HepG2 (cell line): ENCODE measurements at regions not wholly inside any gene's neighbourhood (a gene's known extent, or its start where the extent isn't known, plus 50 kb on each side); places are given as distances from the start of the nearest gene placed in this dataset.

ENCODE experiments used
- ATAC-seq: fragments of 200-7000 bp; cut with Tn5 transposase; 3 replicates; pipeline ENCODE4 v1.9.1; 2020; ENCODE audit warnings: mild to moderate bottlenecking, moderate library complexity
- BruUV-seq: library from RNA; stranded (reverse); fragments of 400-500 nt; replicated peaks from 2 replicates; lab custom pipeline; 2021; lab: Mats Ljungman, UMichigan
- CTCF ChIA-PET: fragments of 300-600 bp; formaldehyde crosslinking; extraction: SDS; loops from one replicate; lab custom pipeline; 2021; ENCODE audit warnings: low total read pairs, inconsistent platforms, low intra/inter-chr PET ratio; lab: Yijun Ruan, JAX
- POLR2A ChIA-PET: fragments of 350-600 bp; sonication (Branson Sonifier 250); formaldehyde crosslinking; loops from one replicate; lab custom pipeline; 2020; ENCODE audit warnings: antibody characterized with exemption, inconsistent platforms; lab: Yijun Ruan, JAX
- DNase-seq: peaks from one replicate; pipeline ENCODE4 v3.0.0-alpha.2; 2015; ENCODE audit warnings: low spot score
- FAIRE-seq: peaks from 3 replicates; lab custom pipeline; 2011; peaks lifted over from hg19 to GRCh38; lab: Jason Lieb, UNC
- H2AFZ ChIP-seq: one replicate; pipeline ENCODE4 v1.6.1; 2011; ENCODE audit warnings: low read length, inconsistent platforms
- H3K27ac ChIP-seq: fragments of 300-600 bp; 3 replicates; pipeline ENCODE4 v1.8.0; 2011; ENCODE audit warnings: mixed run types, mild to moderate bottlenecking, mixed read lengths, low read length, inconsistent platforms; ENCODE audit not compliant: insufficient read depth; ENCODE audit errors: extremely low read length
- H3K27me3 ChIP-seq, 2 experiments: fragments of 200-600 bp in 1 of 2; 2 replicates in 1 of 2; 3 replicates in 1 of 2; pipeline versions ENCODE4 v1.6.0 to v1.8.0; 2011; ENCODE audit warnings: low read length in 2 of 2, mild to moderate bottlenecking in 2 of 2, moderate library complexity in 2 of 2, inconsistent platforms in 1 of 2; ENCODE audit not compliant: insufficient read depth in 2 of 2, control insufficient read depth in 1 of 2
- H3K36me3 ChIP-seq, 2 experiments: fragments of 200-600 bp in 1 of 2; replicated peaks in 1 of 2; 2 replicates in 1 of 2; 3 replicates in 1 of 2; pipeline versions ENCODE4 v1.5.1 to v1.8.0; 2011; ENCODE audit warnings: low read length in 2 of 2, inconsistent platforms in 1 of 2; ENCODE audit not compliant: insufficient read depth in 2 of 2, control insufficient read depth in 1 of 2
- H3K4me1 ChIP-seq: 2 replicates; pipeline ENCODE4 v1.5.1; 2012; ENCODE audit warnings: low read length, inconsistent platforms; ENCODE audit not compliant: insufficient read depth
- H3K4me2 ChIP-seq: 2 replicates; pipeline ENCODE4 v1.6.0; 2011; ENCODE audit warnings: low read depth, low read length, inconsistent platforms
- H3K4me3 ChIP-seq, 3 experiments: fragments of 200-600 bp in 1 of 3; sonication (generic), shearing (Covaris generic) in 1 of 3; replicated peaks in 1 of 3; 2 replicates each; pipeline ENCODE4 v1.5.1; 2011 to 2016; ENCODE audit warnings: low read length in 3 of 3, inconsistent platforms in 2 of 3, low read depth in 2 of 3, mild to moderate bottlenecking in 2 of 3, control low read depth in 1 of 3, mixed read lengths in 1 of 3; ENCODE audit not compliant: insufficient read depth in 1 of 3
- H3K79me2 ChIP-seq: one replicate; pipeline ENCODE4 v1.6.1; 2011; ENCODE audit warnings: low read length, inconsistent platforms; ENCODE audit not compliant: insufficient read depth
- H3K9ac ChIP-seq: 2 replicates; pipeline ENCODE4 v1.6.0; 2011; ENCODE audit warnings: mild to moderate bottlenecking, low read depth, low read length, inconsistent platforms; ENCODE audit not compliant: insufficient read depth
- H3K9me3 ChIP-seq: 2 replicates; pipeline ENCODE4 v1.5.1; 2012; ENCODE audit warnings: mild to moderate bottlenecking, low read length
- H4K20me1 ChIP-seq: 2 replicates; pipeline ENCODE4 v1.6.0; 2011; ENCODE audit warnings: inconsistent platforms, mild to moderate bottlenecking, low read length, moderate library complexity; ENCODE audit not compliant: insufficient read depth
- AGO2 ChIP-seq: fragments of 200-400 bp; formaldehyde crosslinking; optimal IDR thresholded peaks from 2 replicates; pipeline ENCODE3; 2017; ENCODE audit warnings: mild to moderate bottlenecking, low read depth, low read length, moderate library complexity
- CENPT ChIP-seq: sonication (generic); formaldehyde crosslinking; IDR thresholded peaks from 2 replicates; pipeline ENCODE4 v1.8.0; 2022; ENCODE audit warnings: low read depth, mild to moderate bottlenecking, moderate library complexity, missing genetic modification reagents
- NRL ChIP-seq: sonication (generic); formaldehyde crosslinking; IDR thresholded peaks from 2 replicates; pipeline ENCODE4 v1.5.0; 2020; ENCODE audit warnings: missing genetic modification reagents, mild to moderate bottlenecking, moderate library complexity, borderline replicate concordance
- POLR2A ChIP-seq, 2 experiments: IDR thresholded peaks; 2 replicates each; pipeline ENCODE4 v1.6.1; 2011; ENCODE audit warnings: low read depth in 2 of 2, low read length in 2 of 2, mild to moderate bottlenecking in 1 of 2, moderate library complexity in 1 of 2; ENCODE audit not compliant: insufficient read depth in 1 of 2
- SALL2 ChIP-seq: sonication (generic); formaldehyde crosslinking; IDR thresholded peaks from 2 replicates; pipeline ENCODE4 v1.8.1; 2023; ENCODE audit warnings: mild to moderate bottlenecking, missing genetic modification reagents, inconsistent platforms
- SNRNP70 ChIP-seq: fragments of 200-400 bp; formaldehyde crosslinking; IDR thresholded peaks from 2 replicates; pipeline ENCODE4 v1.6.1; 2017; ENCODE audit warnings: mild to moderate bottlenecking, low read depth, low read length, moderate library complexity
- ZC3H13 ChIP-seq: sonication (generic); formaldehyde crosslinking; IDR thresholded peaks from 2 replicates; pipeline ENCODE4 v1.8.1; 2023; ENCODE audit warnings: mild to moderate bottlenecking, missing genetic modification reagents, moderate library complexity
- ZFX ChIP-seq: sonication (generic); formaldehyde crosslinking; IDR thresholded peaks from 2 replicates; pipeline ENCODE4 v1.4.0; 2020; ENCODE audit warnings: mild to moderate bottlenecking, low read depth, missing genetic modification reagents, moderate library complexity
- ZMYM2 ChIP-seq: sonication (generic); formaldehyde crosslinking; IDR thresholded peaks from 2 replicates; pipeline ENCODE4 v1.8.0; 2022; ENCODE audit warnings: mild to moderate bottlenecking, missing genetic modification reagents
- ZNF292 ChIP-seq: sonication (generic); formaldehyde crosslinking; IDR thresholded peaks from 2 replicates; pipeline ENCODE4 v1.8.1; 2022; ENCODE audit warnings: mild to moderate bottlenecking, low read depth, missing genetic modification reagents, borderline replicate concordance
- ZNF446 ChIP-seq: sonication (generic); formaldehyde crosslinking; IDR thresholded peaks from 2 replicates; pipeline ENCODE4 v1.5.0; 2020; ENCODE audit warnings: mild to moderate bottlenecking, missing genetic modification reagents
- in situ Hi-C: cut with HindIII; loops from 2 replicates; pipeline ENCODE4 v1.10.0; 2017; ENCODE audit warnings: low pct_unique_long_range_greater_than_20kb; ENCODE audit not compliant: extremely low pct_ligation_motif_present
- intact Hi-C: fragments of 100-400 bp; cut with micrococcal nuclease; formaldehyde crosslinking; loops from one replicate; pipeline ENCODE4 v1.10.0; 2022; ENCODE audit not compliant: unreplicated experiment
- TF ChIP-seq, protein P1 (sequence below): sonication (generic); formaldehyde crosslinking; IDR thresholded peaks from 2 replicates; pipeline ENCODE4 v1.4.0; 2020; ENCODE audit warnings: mild to moderate bottlenecking, missing genetic modification reagents
- TF ChIP-seq, protein P2 (sequence below): sonication (generic); formaldehyde crosslinking; IDR thresholded peaks from 2 replicates; pipeline ENCODE4 v1.8.1; 2023; ENCODE audit warnings: mild to moderate bottlenecking, missing genetic modification reagents
- TF ChIP-seq, protein P3 (sequence below): sonication (generic); formaldehyde crosslinking; IDR thresholded peaks from 2 replicates; pipeline ENCODE4 v1.4.0; 2020; ENCODE audit warnings: missing genetic modification reagents

DNA sequence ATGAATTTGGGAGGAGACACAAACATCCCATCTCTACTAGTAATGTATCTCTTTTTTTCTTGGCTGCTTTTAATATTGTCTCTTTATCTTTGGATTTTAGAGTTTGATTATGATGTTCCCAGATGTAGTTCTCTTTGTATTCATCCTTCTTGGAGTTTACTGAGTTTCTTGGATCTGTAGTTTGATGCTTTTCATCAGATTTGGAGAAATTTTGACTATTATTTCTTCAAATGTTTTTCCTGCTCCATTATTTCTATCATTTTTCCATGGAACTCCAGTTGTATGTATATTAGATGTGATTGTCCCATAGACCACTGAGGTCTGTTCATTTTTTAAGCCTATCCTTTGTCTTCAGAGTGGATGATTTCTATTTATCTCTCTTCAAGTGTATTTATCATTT, 90.7 kb upstream of the ARHGAP5 start:
- CTCF ChIA-PET: no interaction called here
- POLR2A ChIA-PET: no interaction called here
- H3K9ac ChIP-seq: no peak overlapping the region
- H3K36me3 ChIP-seq: no peaks in the 10 kb centered on the region
- H3K4me1 ChIP-seq: peaks cover 18% of the 10 kb centered on the region
- H2AFZ ChIP-seq: no peak overlapping the region
- FAIRE-seq (no peak), DNase-seq (no peak), ATAC-seq (no peak)
- BruUV-seq: no TSS peak
- H3K9me3 ChIP-seq: peaks cover 13% of the 10 kb centered on the region
- in situ Hi-C loops (no loop called here), intact Hi-C loops (loop anchor here (5.0 kb wide), 1 partner anchor 739 kb away; no protein-coding TSS in a partner anchor)
- H3K4me2 ChIP-seq: no peak overlapping the region
- no peaks in the 10 kb centered on the region for H3K79me2 ChIP-seq
- no peak overlapping the region for H3K27ac ChIP-seq
- peaks cover 0 to 8% of the 10 kb centered on the region in 2 experiments; a peak in 2 of 5 replicates for H3K27me3 ChIP-seq
- no peak overlapping the region for H3K4me3 ChIP-seq
- no peaks in the 10 kb centered on the region for H4K20me1 ChIP-seq
- no peak for TF ChIP-seq POLR2A (IDR thresholded peaks at IDR 0.05; ENCODE audit: insufficient read depth in 1 of 2, low read depth in 2 of 2, low read length in 2 of 2)
- TF ChIP-seq ZMYM2 (CRISPR knock-in tag): no peak
- TF ChIP-seq NRL (CRISPR knock-in tag): no peak
- TF ChIP-seq AGO2: no peak
- TF ChIP-seq ZFX (CRISPR knock-in tag): no peak
- no peak for TF ChIP-seq SALL2 (CRISPR knock-in tag)
- TF ChIP-seq, protein P1, sequence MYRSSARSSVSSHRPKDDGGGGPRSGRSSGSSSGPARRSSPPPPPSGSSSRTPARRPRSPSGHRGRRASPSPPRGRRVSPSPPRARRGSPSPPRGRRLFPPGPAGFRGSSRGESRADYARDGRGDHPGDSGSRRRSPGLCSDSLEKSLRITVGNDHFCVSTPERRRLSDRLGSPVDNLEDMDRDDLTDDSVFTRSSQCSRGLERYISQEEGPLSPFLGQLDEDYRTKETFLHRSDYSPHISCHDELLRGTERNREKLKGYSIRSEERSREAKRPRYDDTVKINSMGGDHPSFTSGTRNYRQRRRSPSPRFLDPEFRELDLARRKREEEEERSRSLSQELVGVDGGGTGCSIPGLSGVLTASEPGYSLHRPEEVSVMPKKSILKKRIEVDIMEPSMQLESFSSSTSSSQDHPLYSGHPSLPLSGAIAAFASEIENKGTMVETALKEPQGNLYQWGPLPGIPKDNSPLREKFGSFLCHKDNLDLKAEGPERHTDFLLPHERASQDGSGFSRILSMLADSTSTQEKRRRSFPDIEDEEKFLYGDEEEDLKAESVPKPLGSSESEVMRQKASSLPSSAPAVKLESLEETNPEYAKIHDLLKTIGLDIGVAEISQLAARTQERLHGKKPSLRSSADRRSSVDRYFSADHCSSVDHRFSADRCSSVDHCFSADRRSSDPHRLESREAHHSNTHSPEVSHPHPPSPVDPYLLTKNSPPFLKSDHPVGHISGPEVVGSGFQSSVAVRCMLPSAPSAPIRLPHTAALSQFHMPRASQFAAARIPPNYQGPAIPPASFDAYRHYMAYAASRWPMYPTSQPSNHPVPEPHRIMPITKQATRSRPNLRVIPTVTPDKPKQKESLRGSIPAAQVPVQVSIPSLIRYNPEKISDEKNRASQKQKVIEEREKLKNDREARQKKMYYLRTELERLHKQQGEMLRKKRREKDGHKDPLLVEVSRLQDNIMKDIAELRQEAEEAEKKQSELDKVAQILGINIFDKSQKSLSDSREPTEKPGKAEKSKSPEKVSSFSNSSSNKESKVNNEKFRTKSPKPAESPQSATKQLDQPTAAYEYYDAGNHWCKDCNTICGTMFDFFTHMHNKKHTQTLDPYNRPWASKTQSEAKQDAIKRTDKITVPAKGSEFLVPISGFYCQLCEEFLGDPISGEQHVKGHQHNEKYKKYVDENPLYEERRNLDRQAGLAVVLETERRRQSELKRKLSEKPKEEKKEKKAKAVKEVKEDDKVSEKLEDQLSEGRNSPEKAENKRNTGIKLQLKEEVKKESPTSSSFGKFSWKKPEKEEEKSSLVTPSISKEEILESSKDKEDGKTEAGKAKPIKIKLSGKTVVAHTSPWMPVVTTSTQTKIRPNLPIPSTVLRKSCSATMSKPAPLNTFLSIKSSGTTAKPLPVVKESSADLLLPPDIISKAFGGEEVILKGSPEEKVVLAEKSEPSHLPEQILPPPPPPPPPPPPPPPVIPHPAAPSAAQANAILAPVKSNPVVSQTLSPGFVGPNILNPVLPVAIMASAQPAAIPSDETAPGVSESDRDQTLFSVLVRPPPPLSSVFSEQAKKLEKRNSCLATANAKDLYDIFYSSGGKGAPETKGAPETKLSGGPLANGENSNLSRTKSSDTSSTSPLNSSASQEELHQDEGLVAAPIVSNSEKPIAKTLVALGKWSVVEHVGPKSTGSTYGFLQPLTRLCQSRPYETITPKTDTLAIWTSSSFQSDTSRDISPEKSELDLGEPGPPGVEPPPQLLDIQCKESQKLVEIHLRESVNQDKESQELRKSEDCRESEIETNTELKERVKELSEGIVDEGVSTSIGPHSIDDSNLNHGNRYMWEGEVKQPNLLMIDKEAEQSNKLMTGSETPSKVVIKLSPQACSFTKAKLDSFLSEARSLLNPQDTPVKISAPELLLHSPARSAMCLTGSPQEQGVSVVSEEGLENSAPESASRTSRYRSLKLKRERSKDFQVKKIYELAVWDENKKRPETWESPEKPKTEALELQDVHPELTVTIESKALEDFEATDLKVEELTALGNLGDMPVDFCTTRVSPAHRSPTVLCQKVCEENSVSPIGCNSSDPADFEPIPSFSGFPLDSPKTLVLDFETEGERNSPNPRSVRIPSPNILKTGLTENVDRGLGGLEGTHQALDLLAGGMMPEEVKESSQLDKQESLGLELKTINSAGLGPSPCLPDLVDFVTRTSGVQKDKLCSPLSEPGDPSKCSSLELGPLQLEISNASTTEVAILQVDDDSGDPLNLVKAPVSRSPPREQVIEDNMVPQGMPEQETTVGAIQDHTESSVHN (CRISPR knock-in tag): no peak
- no peak for TF ChIP-seq ZNF292
- TF ChIP-seq, protein P2, sequence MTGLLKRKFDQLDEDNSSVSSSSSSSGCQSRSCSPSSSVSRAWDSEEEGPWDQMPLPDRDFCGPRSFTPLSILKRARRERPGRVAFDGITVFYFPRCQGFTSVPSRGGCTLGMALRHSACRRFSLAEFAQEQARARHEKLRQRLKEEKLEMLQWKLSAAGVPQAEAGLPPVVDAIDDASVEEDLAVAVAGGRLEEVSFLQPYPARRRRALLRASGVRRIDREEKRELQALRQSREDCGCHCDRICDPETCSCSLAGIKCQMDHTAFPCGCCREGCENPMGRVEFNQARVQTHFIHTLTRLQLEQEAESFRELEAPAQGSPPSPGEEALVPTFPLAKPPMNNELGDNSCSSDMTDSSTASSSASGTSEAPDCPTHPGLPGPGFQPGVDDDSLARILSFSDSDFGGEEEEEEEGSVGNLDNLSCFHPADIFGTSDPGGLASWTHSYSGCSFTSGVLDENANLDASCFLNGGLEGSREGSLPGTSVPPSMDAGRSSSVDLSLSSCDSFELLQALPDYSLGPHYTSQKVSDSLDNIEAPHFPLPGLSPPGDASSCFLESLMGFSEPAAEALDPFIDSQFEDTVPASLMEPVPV (CRISPR knock-in tag): no peak
- no peak for TF ChIP-seq CENPT (CRISPR knock-in tag)
- no peak for TF ChIP-seq ZC3H13 (CRISPR knock-in tag)
- TF ChIP-seq SNRNP70: no peak
- no peak for TF ChIP-seq ZNF446 (CRISPR knock-in tag)
- TF ChIP-seq, protein P3, sequence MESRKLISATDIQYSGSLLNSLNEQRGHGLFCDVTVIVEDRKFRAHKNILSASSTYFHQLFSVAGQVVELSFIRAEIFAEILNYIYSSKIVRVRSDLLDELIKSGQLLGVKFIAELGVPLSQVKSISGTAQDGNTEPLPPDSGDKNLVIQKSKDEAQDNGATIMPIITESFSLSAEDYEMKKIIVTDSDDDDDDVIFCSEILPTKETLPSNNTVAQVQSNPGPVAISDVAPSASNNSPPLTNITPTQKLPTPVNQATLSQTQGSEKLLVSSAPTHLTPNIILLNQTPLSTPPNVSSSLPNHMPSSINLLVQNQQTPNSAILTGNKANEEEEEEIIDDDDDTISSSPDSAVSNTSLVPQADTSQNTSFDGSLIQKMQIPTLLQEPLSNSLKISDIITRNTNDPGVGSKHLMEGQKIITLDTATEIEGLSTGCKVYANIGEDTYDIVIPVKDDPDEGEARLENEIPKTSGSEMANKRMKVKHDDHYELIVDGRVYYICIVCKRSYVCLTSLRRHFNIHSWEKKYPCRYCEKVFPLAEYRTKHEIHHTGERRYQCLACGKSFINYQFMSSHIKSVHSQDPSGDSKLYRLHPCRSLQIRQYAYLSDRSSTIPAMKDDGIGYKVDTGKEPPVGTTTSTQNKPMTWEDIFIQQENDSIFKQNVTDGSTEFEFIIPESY (CRISPR knock-in tag): no peak
